HepG2 (cell line): ENCODE measurements at regions not wholly inside any gene's neighbourhood (a gene's known extent, or its start where the extent isn't known, plus 50 kb on each side); places are given as distances from the start of the nearest gene placed in this dataset.

Experiments
- CCAR2 ChIP-seq: fragments of 200-400 bp; formaldehyde crosslinking; optimal IDR thresholded peaks from 2 replicates; pipeline ENCODE3; 2018; ENCODE audit warnings: low read depth, mild to moderate bottlenecking, low read length, moderate library complexity
- IRF9 ChIP-seq: sonication (generic); formaldehyde crosslinking; IDR thresholded peaks from 2 replicates; pipeline ENCODE4 v1.8.0; 2022; ENCODE audit warnings: missing genetic modification reagents, mild to moderate bottlenecking, borderline replicate concordance
- KLF15 ChIP-seq: sonication (generic); formaldehyde crosslinking; IDR thresholded peaks from 2 replicates; pipeline ENCODE4 v1.8.1; 2023; ENCODE audit warnings: borderline replicate concordance, mild to moderate bottlenecking, inconsistent platforms, missing genetic modification reagents, mixed read lengths
- MLXIP ChIP-seq: sonication (generic); formaldehyde crosslinking; IDR thresholded peaks from 2 replicates; pipeline ENCODE4 v1.9.0; 2021; ENCODE audit warnings: missing genetic modification reagents, borderline replicate concordance
- ZBTB26 ChIP-seq: IDR thresholded peaks from 2 replicates; pipeline ENCODE4 v1.6.1; 2016; ENCODE audit warnings: missing compliant biosample characterization, missing genetic modification reagents, borderline replicate concordance
- ZNF142 ChIP-seq: sonication (generic); formaldehyde crosslinking; IDR thresholded peaks from 2 replicates; pipeline ENCODE4 v1.4.0; 2020; ENCODE audit warnings: missing genetic modification reagents
- ZNF160 ChIP-seq: sonication (generic); formaldehyde crosslinking; IDR thresholded peaks from 2 replicates; pipeline ENCODE4 v1.8.0; 2022; ENCODE audit warnings: mild to moderate bottlenecking, inconsistent platforms, missing genetic modification reagents
- ZNF788 ChIP-seq: sonication (generic); formaldehyde crosslinking; IDR thresholded peaks from 2 replicates; pipeline ENCODE4 v1.5.0; 2020; ENCODE audit warnings: mild to moderate bottlenecking, missing genetic modification reagents, borderline replicate concordance
- ZXDC ChIP-seq: sonication (generic); formaldehyde crosslinking; IDR thresholded peaks from 2 replicates; pipeline ENCODE4 v1.5.0; 2020; ENCODE audit warnings: mild to moderate bottlenecking, missing genetic modification reagents

GRCh38 chr15:66884115-66884622 lies 181.2 kb upstream of the SMAD3 start (continued):
- no peak for TF ChIP-seq ZNF142 (CRISPR knock-in tag)
- no peak for TF ChIP-seq ZNF160 (CRISPR knock-in tag)
- no peak for TF ChIP-seq CCAR2
- TF ChIP-seq ZBTB26 (CRISPR knock-in tag): no peak
- TF ChIP-seq ZXDC (CRISPR knock-in tag): no peak
- TF ChIP-seq MLXIP (CRISPR knock-in tag): no peak
- TF ChIP-seq IRF9 (CRISPR knock-in tag): no peak
- no peak for TF ChIP-seq KLF15 (CRISPR knock-in tag)
- TF ChIP-seq ZNF788 (CRISPR knock-in tag): no peak
